ENCODE measurements at regions not wholly inside any gene's neighbourhood (a gene's known extent, or its start where the extent isn't known, plus 50 kb on each side); places are given as distances from the start of the nearest gene placed in this dataset.

GRCh38 chr10:77710081-77710551 is 72.5 kb upstream of the KCNMA1 start:
- peak; percentile 43 to 46 for DNase-seq

DNA sequence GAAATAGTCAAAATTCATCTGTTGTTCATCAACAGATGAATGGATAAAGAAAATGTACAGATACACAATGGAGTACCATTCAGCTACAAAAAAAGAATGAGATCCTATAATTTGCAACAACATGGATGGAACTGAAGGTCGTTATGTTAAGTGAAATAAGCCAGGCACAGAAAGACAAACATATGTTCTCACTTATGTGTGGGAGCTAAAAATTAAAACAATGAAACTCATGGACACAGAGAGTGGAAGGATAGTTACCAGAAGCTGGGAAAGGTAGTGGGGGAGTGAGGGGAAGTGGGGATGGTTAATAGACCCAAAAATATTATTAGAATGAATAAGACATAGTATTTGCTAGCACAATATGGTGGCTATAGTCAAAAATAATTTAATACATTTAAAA is 70.0 kb upstream of the KCNMA1 start:
- DNase-seq, result no peak

DNA sequence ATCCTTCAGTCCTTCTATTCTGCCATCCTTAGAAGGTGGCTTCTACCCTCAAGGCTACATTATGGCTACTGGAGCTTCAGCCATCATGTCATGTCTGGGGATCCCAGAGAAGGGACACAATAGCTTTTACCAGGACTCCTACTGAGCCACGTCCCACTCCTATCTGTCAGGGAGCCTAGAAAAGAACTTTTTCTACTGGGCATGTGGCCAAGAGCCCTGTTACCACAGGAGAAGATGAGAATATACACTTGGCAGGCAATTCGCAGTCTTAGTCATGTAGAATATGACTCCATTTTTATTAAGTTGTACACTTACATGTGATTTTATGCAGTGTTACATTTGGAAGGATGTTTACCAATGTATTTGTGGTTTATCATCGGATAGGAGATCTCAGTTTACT is 64.6 kb upstream of the KCNMA1 start:
- DNase-seq, result no peak

GRCh38 chr10:77700086-77700485 is 62.5 kb upstream of the KCNMA1 start:
- no peak for DNase-seq

- DNase-seq, result no peak
These were observed 61.6 kb upstream of the KCNMA1 start for GRCh38 chr10:77699080-77699645.

GRCh38 chr10:77698267-77698931 is 60.8 kb upstream of the KCNMA1 start:
- no peak for DNase-seq

DNA sequence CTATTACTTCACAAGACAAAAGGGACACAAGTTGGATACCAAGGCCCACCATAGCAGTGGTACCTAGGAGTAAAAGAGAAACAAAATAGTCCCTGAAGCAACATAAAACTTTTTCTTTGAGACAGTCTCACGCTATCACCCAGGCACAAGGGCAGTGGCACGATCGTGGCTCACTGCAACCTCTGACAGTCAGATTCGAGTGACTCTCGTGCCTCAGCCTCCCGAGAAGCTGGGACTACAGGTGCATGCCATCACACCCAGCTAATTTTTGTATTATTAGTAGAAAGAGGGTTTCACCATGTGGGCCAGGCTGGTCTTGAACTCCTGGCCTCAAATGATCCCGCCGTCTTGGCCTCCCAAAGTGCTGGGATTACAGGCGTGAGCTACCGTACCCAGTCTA is 59.0 kb upstream of the KCNMA1 start:
- no peak for DNase-seq

DNA sequence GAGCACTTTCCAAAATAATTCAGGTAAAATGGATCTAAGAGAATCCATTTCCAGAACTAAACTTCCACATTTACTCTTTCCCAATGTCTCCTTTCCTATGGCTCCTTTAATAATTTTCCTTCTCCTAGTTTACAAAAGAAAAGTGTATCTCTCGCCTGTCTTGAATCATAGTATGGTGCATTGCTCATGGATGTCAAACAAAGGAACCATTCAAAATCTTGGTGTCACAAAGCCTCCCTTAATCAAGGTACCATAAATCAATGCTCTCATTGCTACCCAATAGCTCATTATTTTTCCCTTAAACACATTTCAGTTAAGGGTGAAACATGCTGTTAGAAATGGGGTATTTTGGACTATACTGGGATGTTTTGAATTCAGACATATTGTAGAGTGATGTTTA is 57.6 kb upstream of the KCNMA1 start:
- no peak for DNase-seq

- DNase-seq, result no peak
These were observed 55.2 kb upstream of the KCNMA1 start for GRCh38 chr10:77692782-77693181.

- DNase-seq, result no peak
These were observed 51.7 kb upstream of the KCNMA1 start for GRCh38 chr10:77689339-77689738.

DNA sequence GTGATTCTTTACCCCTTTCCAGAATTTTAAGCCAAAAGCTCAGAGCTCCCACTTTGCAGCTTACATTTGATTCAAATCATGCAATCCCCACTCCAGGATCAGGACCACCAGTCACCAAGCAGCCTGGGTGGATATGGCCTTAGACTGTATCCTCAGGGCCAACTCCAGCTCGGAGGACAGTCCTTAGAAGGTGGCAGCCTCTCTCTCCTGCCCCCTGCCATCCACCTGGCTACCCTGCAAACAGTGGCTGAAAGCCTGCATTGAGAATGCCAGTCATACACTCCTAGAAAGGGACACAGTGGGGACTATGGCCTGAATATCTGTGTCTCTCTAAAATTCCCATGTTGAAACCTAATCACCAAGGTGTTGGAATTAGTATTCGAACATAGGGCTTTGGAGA is 50.0 kb upstream of the KCNMA1 start:
- no peak for DNase-seq
